Endodermal cell (in vitro differentiated cells): ENCODE measurements at regions not wholly inside any gene's neighbourhood (a gene's known extent, or its start where the extent isn't known, plus 50 kb on each side); places are given as distances from the start of the nearest gene placed in this dataset.

Source experiments
- DNase-seq: peaks from one replicate; pipeline ENCODE4 v3.0.0-alpha.2; 2017
- H3K27ac ChIP-seq: 2 replicates; pipeline ENCODE4 v1.5.1; 2013; ENCODE audit warnings: mild to moderate bottlenecking, low read depth, low read length, moderate library complexity
- H3K27me3 ChIP-seq: 2 replicates; pipeline ENCODE4 v1.6.1; 2013; ENCODE audit warnings: mild to moderate bottlenecking, low read length, moderate library complexity; ENCODE audit not compliant: insufficient read depth, control insufficient read depth, poor library complexity, severe bottlenecking
- H3K36me3 ChIP-seq: 2 replicates; pipeline ENCODE4 v1.7.0; 2013; ENCODE audit warnings: mild to moderate bottlenecking, low read length, moderate library complexity; ENCODE audit not compliant: control insufficient read depth, insufficient read depth
- H3K4me1 ChIP-seq: one replicate; pipeline ENCODE4 v1.7.0; 2013; ENCODE audit warnings: low read length; ENCODE audit not compliant: control insufficient read depth, insufficient read depth
- H3K4me3 ChIP-seq: 2 replicates; pipeline ENCODE4 v1.5.1; 2013; ENCODE audit warnings: mild to moderate bottlenecking, low read length, moderate library complexity
- H3K9ac ChIP-seq: 2 replicates; pipeline ENCODE4 v1.6.1; 2013; ENCODE audit warnings: mild to moderate bottlenecking, low read length, moderate library complexity; ENCODE audit not compliant: poor library complexity, severe bottlenecking; ENCODE audit errors: extremely low read depth
- H3K9me3 ChIP-seq: 2 replicates; pipeline ENCODE4 v1.6.1; 2013; ENCODE audit warnings: mild to moderate bottlenecking, low read length, moderate library complexity; ENCODE audit not compliant: control insufficient read depth
- H3K27ac Mint-ChIP-seq: 2 replicates; pipeline ENCODE4 v1.8.0; 2020; ENCODE audit warnings: mixed read lengths
- H3K27me3 Mint-ChIP-seq: 2 replicates; pipeline ENCODE4 v1.8.0; 2021; ENCODE audit warnings: mild to moderate bottlenecking, mixed read lengths; ENCODE audit not compliant: insufficient read depth
- H3K36me3 Mint-ChIP-seq: 2 replicates; pipeline ENCODE4 v1.8.0; 2020; ENCODE audit warnings: low read depth, mixed read lengths
- H3K4me1 Mint-ChIP-seq: 2 replicates; pipeline ENCODE4 v1.8.0; 2020; ENCODE audit warnings: mixed read lengths
- H3K4me3 Mint-ChIP-seq: 2 replicates; pipeline ENCODE4 v1.8.0; 2020; ENCODE audit warnings: mild to moderate bottlenecking, moderate library complexity, mixed read lengths
- H3K9me3 Mint-ChIP-seq: 2 replicates; pipeline ENCODE4 v1.8.0; 2020; ENCODE audit warnings: mild to moderate bottlenecking, mixed read lengths
- whole genome bisulfite sequencing, 2 experiments: methylation state at CpG; one replicate each; pipeline versions ENCODE4 v1.1.5 to v1.1.7; 2013; ENCODE audit warnings: missing lambda C conversion rate in 2 of 2, mixed read lengths in 1 of 2; ENCODE audit not compliant: insufficient coverage in 1 of 2, insufficient read length in 1 of 2; 5-methylcytosine and 5-hydroxymethylcytosine counted together
- TF ChIP-seq, protein P1 (sequence below): fragments of 200-600 bp; sonication (generic); conservative IDR thresholded peaks from 2 replicates; pipeline ENCODE4 v1.5.0; 2021; ENCODE audit warnings: antibody characterized with exemption, mild to moderate bottlenecking

DNA sequence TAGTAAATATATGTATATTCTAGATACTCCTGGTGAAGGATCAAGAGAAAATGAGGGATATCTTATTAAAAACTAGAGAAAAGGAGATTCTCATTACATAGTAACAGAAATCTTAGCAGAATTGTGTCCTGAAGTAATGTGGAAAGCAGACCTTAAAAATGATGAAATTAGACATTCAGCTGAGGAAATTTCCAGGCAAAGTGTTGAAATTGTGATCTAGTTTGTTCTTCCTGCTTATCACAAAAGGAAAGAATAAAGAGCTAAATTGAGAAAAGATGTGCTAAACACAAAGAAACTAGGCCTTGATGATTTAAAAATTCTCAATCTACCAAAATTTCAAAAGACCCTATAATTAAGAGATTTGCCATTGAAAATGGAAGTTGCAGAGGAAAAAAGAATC, 362.6 kb upstream of the PLSCR5 start:
- Histone ChIP-seq H3K36me3 (no peaks in the 10 kb centered on the region), H3K4me1 (no peaks in the 10 kb centered on the region), H3K9me3 (no peaks in the 10 kb centered on the region), H3K4me3 (no peak overlapping the region), H3K27me3 (no peaks in the 10 kb centered on the region), H3K27ac (no peak overlapping the region), H3K9ac (no peak overlapping the region)
- Mint-ChIP-seq H3K27me3 (no peaks in the 10 kb centered on the region), H3K4me1 (peaks cover 17% of the 10 kb centered on the region), H3K36me3 (no peaks in the 10 kb centered on the region), H3K9me3 (no peaks in the 10 kb centered on the region), H3K27ac (peak overlapping the region; percentile 1), H3K4me3 (no peak overlapping the region)
- DNase-seq: no peak
- TF ChIP-seq, protein P1, sequence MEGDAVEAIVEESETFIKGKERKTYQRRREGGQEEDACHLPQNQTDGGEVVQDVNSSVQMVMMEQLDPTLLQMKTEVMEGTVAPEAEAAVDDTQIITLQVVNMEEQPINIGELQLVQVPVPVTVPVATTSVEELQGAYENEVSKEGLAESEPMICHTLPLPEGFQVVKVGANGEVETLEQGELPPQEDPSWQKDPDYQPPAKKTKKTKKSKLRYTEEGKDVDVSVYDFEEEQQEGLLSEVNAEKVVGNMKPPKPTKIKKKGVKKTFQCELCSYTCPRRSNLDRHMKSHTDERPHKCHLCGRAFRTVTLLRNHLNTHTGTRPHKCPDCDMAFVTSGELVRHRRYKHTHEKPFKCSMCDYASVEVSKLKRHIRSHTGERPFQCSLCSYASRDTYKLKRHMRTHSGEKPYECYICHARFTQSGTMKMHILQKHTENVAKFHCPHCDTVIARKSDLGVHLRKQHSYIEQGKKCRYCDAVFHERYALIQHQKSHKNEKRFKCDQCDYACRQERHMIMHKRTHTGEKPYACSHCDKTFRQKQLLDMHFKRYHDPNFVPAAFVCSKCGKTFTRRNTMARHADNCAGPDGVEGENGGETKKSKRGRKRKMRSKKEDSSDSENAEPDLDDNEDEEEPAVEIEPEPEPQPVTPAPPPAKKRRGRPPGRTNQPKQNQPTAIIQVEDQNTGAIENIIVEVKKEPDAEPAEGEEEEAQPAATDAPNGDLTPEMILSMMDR: no peak

- Histone ChIP-seq H3K36me3 (no peaks in the 10 kb centered on the region), H3K9me3 (no peaks in the 10 kb centered on the region), H3K4me3 (no peak overlapping the region), H3K27ac (no peak overlapping the region), H3K4me1 (no peaks in the 10 kb centered on the region), H3K9ac (no peak overlapping the region), H3K27me3 (no peaks in the 10 kb centered on the region)
- H3K36me3 Mint-ChIP-seq: no peaks in the 10 kb centered on the region
- H3K9me3 Mint-ChIP-seq: peaks cover 5% of the 10 kb centered on the region
- H3K27ac Mint-ChIP-seq: no peak overlapping the region
- TF ChIP-seq, protein P1: peak; percentile 56
- H3K4me3 Mint-ChIP-seq: no peak overlapping the region
- 83 to 94% methylated on average over 1 to 3 of the region's 3 CpGs for WGBS, 2 experiments
- DNase-seq: no peak
- peaks cover 17% of the 10 kb centered on the region for H3K4me1 Mint-ChIP-seq
- no peaks in the 10 kb centered on the region for H3K27me3 Mint-ChIP-seq
Observed at GRCh38 chr3:146966124-146966523, 361.0 kb upstream of the PLSCR5 start.

DNA sequence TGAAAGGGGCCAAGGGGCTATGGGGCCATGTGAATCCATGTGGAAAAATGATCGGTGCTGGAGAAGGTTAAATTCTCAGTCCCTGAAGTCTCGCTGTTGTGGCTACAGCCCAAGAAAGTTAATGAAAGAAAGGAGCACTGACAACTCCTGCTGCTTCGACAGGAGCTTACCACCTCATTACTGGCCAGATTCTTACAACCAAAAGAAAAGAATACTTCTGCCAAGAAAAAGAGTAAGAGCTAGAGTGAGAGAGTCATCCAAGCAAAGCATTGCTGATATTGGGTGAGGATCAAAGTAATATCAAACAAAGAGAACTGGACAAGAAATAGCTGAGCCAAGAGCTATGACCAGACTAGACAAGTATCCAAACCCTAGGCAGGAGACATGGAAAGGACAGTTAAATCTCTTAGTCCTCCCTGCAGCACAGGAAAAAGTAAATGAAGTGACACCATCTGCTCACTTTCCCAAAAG, 348.4 kb upstream of the PLSCR5 start:
- no peaks in the 10 kb centered on the region for H3K36me3 Mint-ChIP-seq
- no peaks in the 10 kb centered on the region for H3K9me3 Mint-ChIP-seq
- H3K27me3 Mint-ChIP-seq: no peaks in the 10 kb centered on the region
- H3K9me3 ChIP-seq: no peaks in the 10 kb centered on the region
- H3K36me3 ChIP-seq: no peaks in the 10 kb centered on the region
- no peak overlapping the region for H3K4me3 ChIP-seq
- TF ChIP-seq, protein P1: no peak
- H3K4me1 ChIP-seq: peaks cover 4% of the 10 kb centered on the region
- peaks cover 12% of the 10 kb centered on the region for H3K27me3 ChIP-seq
- peak overlapping the region; percentile 47 for H3K27ac ChIP-seq
- DNase-seq: peak; percentile 50
- H3K4me1 Mint-ChIP-seq: peaks cover 7% of the 10 kb centered on the region
- no peak overlapping the region for H3K4me3 Mint-ChIP-seq
- no peak overlapping the region for H3K9ac ChIP-seq
- WGBS, 2 experiments: 68% methylated on average over 3 of the region's 3 CpGs; no CpG with 5 or more reads in 1 of the 2 experiments
- H3K27ac Mint-ChIP-seq: no peak overlapping the region
